ENCODE measurements at regions not wholly inside any gene's neighbourhood (a gene's known extent, or its start where the extent isn't known, plus 50 kb on each side); places are given as distances from the start of the nearest gene placed in this dataset.
A peak's percentile ranks its signal among the peaks of the same experiment; 100 is the strongest.

GRCh38 chr4:83177182-83177581 lies 62.7 kb upstream of the PLAC8 start:
- peaks cover 0 to 4% (median 2%) of the 10 kb centered on the region in 4 donors for H3K4me1 ChIP-seq
- H3K4me3 ChIP-seq, result no peak overlapping the region
- no peak for DNase-seq
- H3K27me3 ChIP-seq, result no peaks in the 10 kb centered on the region
- H3K27ac ChIP-seq, result no peak overlapping the region
- TF ChIP-seq POLR2A (IDR thresholded peaks at IDR 0.05), result no peak
- TF ChIP-seq, protein P1, sequence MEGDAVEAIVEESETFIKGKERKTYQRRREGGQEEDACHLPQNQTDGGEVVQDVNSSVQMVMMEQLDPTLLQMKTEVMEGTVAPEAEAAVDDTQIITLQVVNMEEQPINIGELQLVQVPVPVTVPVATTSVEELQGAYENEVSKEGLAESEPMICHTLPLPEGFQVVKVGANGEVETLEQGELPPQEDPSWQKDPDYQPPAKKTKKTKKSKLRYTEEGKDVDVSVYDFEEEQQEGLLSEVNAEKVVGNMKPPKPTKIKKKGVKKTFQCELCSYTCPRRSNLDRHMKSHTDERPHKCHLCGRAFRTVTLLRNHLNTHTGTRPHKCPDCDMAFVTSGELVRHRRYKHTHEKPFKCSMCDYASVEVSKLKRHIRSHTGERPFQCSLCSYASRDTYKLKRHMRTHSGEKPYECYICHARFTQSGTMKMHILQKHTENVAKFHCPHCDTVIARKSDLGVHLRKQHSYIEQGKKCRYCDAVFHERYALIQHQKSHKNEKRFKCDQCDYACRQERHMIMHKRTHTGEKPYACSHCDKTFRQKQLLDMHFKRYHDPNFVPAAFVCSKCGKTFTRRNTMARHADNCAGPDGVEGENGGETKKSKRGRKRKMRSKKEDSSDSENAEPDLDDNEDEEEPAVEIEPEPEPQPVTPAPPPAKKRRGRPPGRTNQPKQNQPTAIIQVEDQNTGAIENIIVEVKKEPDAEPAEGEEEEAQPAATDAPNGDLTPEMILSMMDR (IDR thresholded peaks at IDR 0.05), result no peak
- H3K9me3 ChIP-seq, result no peaks in the 10 kb centered on the region
- no peaks in the 10 kb centered on the region for H3K36me3 ChIP-seq

- Histone ChIP-seq H3K4me3 (no peak overlapping the region), H3K9me3 (no peaks in the 10 kb centered on the region), H3K27ac (peak overlapping the region in 2 of 4 donors; percentile 19 to 63), H3K36me3 (no peaks in the 10 kb centered on the region), H3K27me3 (no peaks in the 10 kb centered on the region), H3K4me1 (peaks cover 0 to 4% (median 2%) of the 10 kb centered on the region in 4 donors)
- TF ChIP-seq, protein P1 (IDR thresholded peaks at IDR 0.05), result no peak
- TF ChIP-seq POLR2A (IDR thresholded peaks at IDR 0.05), result no peak
- DNase-seq, result peak in 2 of 3 donors; percentile 69 to 72
Measured at GRCh38 chr4:83174844-83175414, 60.4 kb upstream of the PLAC8 start.

DNA sequence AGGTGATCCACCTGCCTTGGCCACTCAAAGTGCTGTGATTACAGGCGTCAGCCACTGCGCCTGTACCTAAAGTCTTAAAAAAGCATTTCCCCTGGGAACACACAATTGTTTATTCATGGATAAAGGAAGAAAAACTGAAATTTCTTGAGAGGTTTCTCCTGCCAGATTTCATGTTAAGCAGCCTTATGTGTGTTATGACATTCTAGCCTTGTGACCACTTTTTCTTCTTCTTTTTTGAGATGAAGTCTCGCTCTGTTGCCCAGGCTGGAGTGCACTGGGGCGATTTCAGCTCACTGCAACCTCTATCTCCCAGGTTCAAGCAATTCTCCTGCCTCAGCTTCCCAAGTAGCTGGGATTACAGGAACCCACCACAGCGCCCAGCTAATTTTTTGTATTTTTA lies 57.8 kb upstream of the PLAC8 start:
- Histone ChIP-seq H3K4me3 (no peak overlapping the region), H3K36me3 (no peaks in the 10 kb centered on the region), H3K27me3 (no peaks in the 10 kb centered on the region), H3K9me3 (no peaks in the 10 kb centered on the region), H3K27ac (no peak overlapping the region), H3K4me1 (peaks cover 0 to 4% (median 2%) of the 10 kb centered on the region in 4 donors)
- no peak for DNase-seq
- TF ChIP-seq, protein P1 (IDR thresholded peaks at IDR 0.05), result no peak
- TF ChIP-seq POLR2A (IDR thresholded peaks at IDR 0.05), result no peak

- Histone ChIP-seq H3K9me3 (no peaks in the 10 kb centered on the region), H3K36me3 (no peaks in the 10 kb centered on the region), H3K27ac (no peak overlapping the region), H3K4me3 (no peak overlapping the region), H3K4me1 (peaks cover 0 to 4% (median 2%) of the 10 kb centered on the region in 4 donors), H3K27me3 (no peaks in the 10 kb centered on the region)
- TF ChIP-seq, protein P1 (IDR thresholded peaks at IDR 0.05), result no peak
- TF ChIP-seq POLR2A (IDR thresholded peaks at IDR 0.05), result no peak
- DNase-seq, result no peak
Measured at GRCh38 chr4:83171436-83172039, 57.0 kb upstream of the PLAC8 start.

DNA sequence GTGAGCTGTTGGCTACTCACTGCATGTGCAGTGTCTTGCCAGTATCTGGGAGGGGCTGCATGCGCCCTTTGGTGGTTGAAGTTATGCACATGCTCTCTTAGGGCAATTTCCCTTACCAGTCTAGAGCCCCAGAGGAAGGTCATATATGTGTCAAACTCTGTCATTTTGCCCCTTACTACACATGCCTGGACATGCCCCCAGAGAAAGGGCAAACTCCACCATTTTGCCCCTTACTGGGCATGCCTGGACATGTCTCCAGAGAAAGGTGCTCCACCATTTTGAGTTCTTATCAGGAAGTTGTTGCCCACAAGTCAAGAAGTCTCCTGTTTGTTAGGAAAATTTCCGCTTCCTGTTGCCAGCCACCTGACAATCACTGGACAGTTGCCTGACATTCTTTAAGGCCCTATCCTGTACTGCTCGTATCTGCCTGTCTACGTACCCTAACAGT lies 56.4 kb upstream of the PLAC8 start:
- H3K27me3 ChIP-seq, result no peaks in the 10 kb centered on the region

More for the DNA sequence above, 56.4 kb upstream of the PLAC8 start:
- DNase-seq, result no peak
- Histone ChIP-seq H3K9me3 (no peaks in the 10 kb centered on the region), H3K4me3 (no peak overlapping the region), H3K36me3 (no peaks in the 10 kb centered on the region), H3K27ac (no peak overlapping the region), H3K4me1 (peaks cover 0 to 4% (median 2%) of the 10 kb centered on the region in 4 donors)
- TF ChIP-seq, protein P1 (IDR thresholded peaks at IDR 0.05), result no peak
- no peak for TF ChIP-seq POLR2A (IDR thresholded peaks at IDR 0.05)
